GM12878 (cell line): ENCODE measurements at regions not wholly inside any gene's neighbourhood (a gene's known extent, or its start where the extent isn't known, plus 50 kb on each side); places are given as distances from the start of the nearest gene placed in this dataset.

Source experiments
- ATAC-seq: fragments of 200-7000 bp; cut with Tn5 transposase; 3 replicates; pipeline ENCODE4 v1.9.1; 2020; ENCODE audit warnings: mild to moderate bottlenecking, moderate library complexity
- BruUV-seq: library from RNA; stranded (reverse); fragments of 400-500 nt; replicated peaks from 2 replicates; lab custom pipeline; 2021; lab: Mats Ljungman, UMichigan
- CTCF ChIA-PET: fragments of 300-600 bp; sonication (Branson Sonifier 250); formaldehyde crosslinking; extraction: SDS; loops from one replicate; lab custom pipeline; 2021; ENCODE audit warnings: inconsistent platforms; lab: Yijun Ruan, JAX
- POLR2A ChIA-PET: fragments of 350-600 bp; formaldehyde crosslinking; extraction: SDS; loops from one replicate; lab custom pipeline; 2021; ENCODE audit warnings: inconsistent platforms; lab: Charles Lee
- RAD21 ChIA-PET: fragments of 300-600 bp; sonication (Branson Sonifier 250); formaldehyde crosslinking; loops from one replicate; lab custom pipeline; 2023; ENCODE audit warnings: antibody characterized with exemption; ENCODE audit not compliant: unreplicated experiment; lab: Charles Lee
- SMC1A ChIA-PET: fragments of 300-600 bp; sonication (Branson Sonifier 250); formaldehyde crosslinking; loops from one replicate; lab custom pipeline; 2023; ENCODE audit not compliant: unreplicated experiment, uncharacterized antibody; lab: Charles Lee
- DNase-seq: peaks from one replicate; pipeline ENCODE4 v3.0.0-alpha.2; 2011; ENCODE audit warnings: low read depth, low spot score
- FAIRE-seq: peaks from 3 replicates; lab custom pipeline; 2011; peaks lifted over from hg19 to GRCh38; lab: Jason Lieb, UNC
- H2AFZ ChIP-seq: 2 replicates; pipeline ENCODE4 v1.6.0; 2011; ENCODE audit warnings: low read depth, low read length, control low read depth; ENCODE audit not compliant: control insufficient read depth
- H3K27ac ChIP-seq: 2 replicates; pipeline ENCODE4 v1.5.1; 2011; ENCODE audit warnings: control low read depth; ENCODE audit not compliant: control insufficient read depth, insufficient read depth
- H3K27me3 ChIP-seq, 2 experiments: replicated peaks in 1 of 2; 2 replicates each; pipeline versions ENCODE4 v1.6.0 to v1.6.1; 2011; ENCODE audit warnings: low read length in 1 of 2; ENCODE audit not compliant: control insufficient read depth in 2 of 2, insufficient read depth in 2 of 2
- H3K36me3 ChIP-seq, 2 experiments: 2 replicates each; pipeline ENCODE4 v1.5.1; 2011; ENCODE audit warnings: low read length in 1 of 2; ENCODE audit not compliant: control insufficient read depth in 2 of 2, insufficient read depth in 2 of 2
- H3K4me1 ChIP-seq: 2 replicates; pipeline ENCODE4 v1.6.1; 2011; ENCODE audit warnings: mild to moderate bottlenecking, low read length, moderate library complexity, mixed read lengths; ENCODE audit not compliant: control insufficient read depth, insufficient read depth
- H3K4me2 ChIP-seq: 2 replicates; pipeline ENCODE4 v1.6.0; 2011; ENCODE audit warnings: control low read depth; ENCODE audit not compliant: control insufficient read depth, insufficient read depth
- H3K4me3 ChIP-seq: fragments of 200-600 bp; sonication (generic); 2 replicates; pipeline ENCODE4 v1.5.1; 2016
- H3K79me2 ChIP-seq: 2 replicates; pipeline ENCODE4 v1.6.0; 2011; ENCODE audit warnings: low read length; ENCODE audit not compliant: control insufficient read depth, insufficient read depth
- H3K9ac ChIP-seq: 2 replicates; pipeline ENCODE4 v1.8.0; 2011; ENCODE audit warnings: low read length, control low read depth, mixed read lengths; ENCODE audit not compliant: control insufficient read depth, insufficient read depth
- H3K9me3 ChIP-seq: replicated peaks from 3 replicates; pipeline ENCODE4 v1.5.1; 2011; ENCODE audit warnings: mild to moderate bottlenecking, low read length; ENCODE audit not compliant: control insufficient read depth, insufficient read depth
- H4K20me1 ChIP-seq: 2 replicates; pipeline ENCODE4 v1.6.0; 2011; ENCODE audit not compliant: control insufficient read depth, insufficient read depth
- IKZF2 ChIP-seq, 2 experiments: fragments of 450-650 bp; IDR thresholded peaks; 2 replicates each; pipeline ENCODE4 v1.6.1; 2017; ENCODE audit warnings: mild to moderate bottlenecking in 2 of 2, moderate library complexity in 2 of 2
- RELA ChIP-seq: fragments of 450-650 bp; IDR thresholded peaks from 2 replicates; pipeline ENCODE4 v1.8.0; 2014; ENCODE audit warnings: borderline replicate concordance; ENCODE audit not compliant: partially characterized antibody
- whole genome bisulfite sequencing: methylation state at CpG from one replicate; pipeline ENCODE4 v1.1.6; 2016; ENCODE audit warnings: low lambda C conversion rate; ENCODE audit not compliant: insufficient replicate concordance, insufficient coverage; ENCODE audit errors: missing lambda C conversion rate; 5-methylcytosine and 5-hydroxymethylcytosine counted together
- in situ Hi-C: fragments of 300-500 bp; cut with MboI; formaldehyde crosslinking; loops from 9 replicates; pipeline ENCODE4 v1.14.3; 2018; ENCODE audit warnings: mixed read lengths
- intact Hi-C: fragments of 100-400 bp; cut with micrococcal nuclease; formaldehyde crosslinking; loops from one replicate; pipeline ENCODE4 v1.14.2; 2022; ENCODE audit not compliant: unreplicated experiment
- TF ChIP-seq, protein P1 (sequence below): fragments of 450-650 bp; IDR thresholded peaks from 2 replicates; pipeline ENCODE4 v1.6.1; 2016; ENCODE audit warnings: mild to moderate bottlenecking, moderate library complexity, borderline replicate concordance
- TF ChIP-seq, protein P2 (sequence below): fragments of 450-650 bp; IDR thresholded peaks from 2 replicates; pipeline ENCODE4 v1.6.1; 2017; ENCODE audit warnings: low read depth, mild to moderate bottlenecking, moderate library complexity

DNA sequence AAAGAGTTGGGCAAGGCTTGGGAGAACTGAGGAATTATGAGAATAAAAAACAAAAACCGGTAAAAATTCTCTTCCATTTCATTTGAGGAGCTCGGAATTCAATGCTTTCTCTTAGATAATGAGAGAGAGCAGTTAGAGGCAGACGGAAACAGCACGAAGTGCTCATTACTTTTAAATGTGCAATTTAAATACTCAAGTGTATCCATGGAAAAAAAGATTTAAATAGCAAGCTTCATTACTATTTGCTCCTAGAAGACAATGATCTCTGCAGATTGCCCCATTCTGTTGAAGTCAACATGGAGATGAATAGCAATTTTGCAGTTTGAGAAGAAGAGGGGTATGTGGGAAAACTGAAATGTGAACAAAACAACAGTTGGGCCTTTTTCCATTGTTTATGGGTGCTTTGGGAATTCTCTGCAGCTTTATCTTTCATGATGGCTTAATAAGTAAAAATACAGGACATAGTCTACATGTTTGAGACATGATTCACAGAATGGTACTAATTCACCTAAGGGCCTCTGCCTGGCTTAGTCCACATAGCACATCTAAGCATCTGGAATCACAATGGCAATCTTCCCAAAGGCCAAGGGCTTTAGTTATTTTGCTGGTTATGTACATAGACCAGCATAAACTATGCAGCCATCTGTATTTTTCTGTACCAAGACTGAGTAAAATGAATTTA, 512.7 kb upstream of the FAT1 start:
- H3K4me2 ChIP-seq, result no peak overlapping the region
- SMC1A ChIA-PET, result no interaction called here
- in situ Hi-C loops, result no loop called here
- no peaks in the 10 kb centered on the region for H3K27me3 ChIP-seq
- RAD21 ChIA-PET, result no interaction called here
- ATAC-seq, result no peak
- WGBS, result 0% methylated on average over 4 of the region's 4 CpGs
- no peaks in the 10 kb centered on the region for H3K36me3 ChIP-seq
- TF ChIP-seq RELA (no peak), IKZF2 (IDR thresholded peaks at IDR 0.05) (no peak)
- TF ChIP-seq, protein P1, sequence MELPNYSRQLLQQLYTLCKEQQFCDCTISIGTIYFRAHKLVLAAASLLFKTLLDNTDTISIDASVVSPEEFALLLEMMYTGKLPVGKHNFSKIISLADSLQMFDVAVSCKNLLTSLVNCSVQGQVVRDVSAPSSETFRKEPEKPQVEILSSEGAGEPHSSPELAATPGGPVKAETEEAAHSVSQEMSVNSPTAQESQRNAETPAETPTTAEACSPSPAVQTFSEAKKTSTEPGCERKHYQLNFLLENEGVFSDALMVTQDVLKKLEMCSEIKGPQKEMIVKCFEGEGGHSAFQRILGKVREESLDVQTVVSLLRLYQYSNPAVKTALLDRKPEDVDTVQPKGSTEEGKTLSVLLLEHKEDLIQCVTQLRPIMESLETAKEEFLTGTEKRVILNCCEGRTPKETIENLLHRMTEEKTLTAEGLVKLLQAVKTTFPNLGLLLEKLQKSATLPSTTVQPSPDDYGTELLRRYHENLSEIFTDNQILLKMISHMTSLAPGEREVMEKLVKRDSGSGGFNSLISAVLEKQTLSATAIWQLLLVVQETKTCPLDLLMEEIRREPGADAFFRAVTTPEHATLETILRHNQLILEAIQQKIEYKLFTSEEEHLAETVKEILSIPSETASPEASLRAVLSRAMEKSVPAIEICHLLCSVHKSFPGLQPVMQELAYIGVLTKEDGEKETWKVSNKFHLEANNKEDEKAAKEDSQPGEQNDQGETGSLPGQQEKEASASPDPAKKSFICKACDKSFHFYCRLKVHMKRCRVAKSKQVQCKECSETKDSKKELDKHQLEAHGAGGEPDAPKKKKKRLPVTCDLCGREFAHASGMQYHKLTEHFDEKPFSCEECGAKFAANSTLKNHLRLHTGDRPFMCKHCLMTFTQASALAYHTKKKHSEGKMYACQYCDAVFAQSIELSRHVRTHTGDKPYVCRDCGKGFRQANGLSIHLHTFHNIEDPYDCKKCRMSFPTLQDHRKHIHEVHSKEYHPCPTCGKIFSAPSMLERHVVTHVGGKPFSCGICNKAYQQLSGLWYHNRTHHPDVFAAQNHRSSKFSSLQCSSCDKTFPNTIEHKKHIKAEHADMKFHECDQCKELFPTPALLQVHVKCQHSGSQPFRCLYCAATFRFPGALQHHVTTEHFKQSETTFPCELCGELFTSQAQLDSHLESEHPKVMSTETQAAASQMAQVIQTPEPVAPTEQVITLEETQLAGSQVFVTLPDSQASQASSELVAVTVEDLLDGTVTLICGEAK, result no peak
- TF ChIP-seq, protein P2, sequence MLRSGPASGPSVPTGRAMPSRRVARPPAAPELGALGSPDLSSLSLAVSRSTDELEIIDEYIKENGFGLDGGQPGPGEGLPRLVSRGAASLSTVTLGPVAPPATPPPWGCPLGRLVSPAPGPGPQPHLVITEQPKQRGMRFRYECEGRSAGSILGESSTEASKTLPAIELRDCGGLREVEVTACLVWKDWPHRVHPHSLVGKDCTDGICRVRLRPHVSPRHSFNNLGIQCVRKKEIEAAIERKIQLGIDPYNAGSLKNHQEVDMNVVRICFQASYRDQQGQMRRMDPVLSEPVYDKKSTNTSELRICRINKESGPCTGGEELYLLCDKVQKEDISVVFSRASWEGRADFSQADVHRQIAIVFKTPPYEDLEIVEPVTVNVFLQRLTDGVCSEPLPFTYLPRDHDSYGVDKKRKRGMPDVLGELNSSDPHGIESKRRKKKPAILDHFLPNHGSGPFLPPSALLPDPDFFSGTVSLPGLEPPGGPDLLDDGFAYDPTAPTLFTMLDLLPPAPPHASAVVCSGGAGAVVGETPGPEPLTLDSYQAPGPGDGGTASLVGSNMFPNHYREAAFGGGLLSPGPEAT, result no peak
- no peaks in the 10 kb centered on the region for H3K4me1 ChIP-seq
- POLR2A ChIA-PET, result no interaction called here
- DNase-seq, result no peak
- no peak for FAIRE-seq
- no peaks in the 10 kb centered on the region for H4K20me1 ChIP-seq
- H2AFZ ChIP-seq, result no peak overlapping the region
- no peaks in the 10 kb centered on the region for H3K79me2 ChIP-seq
- BruUV-seq, result no TSS peak
- no peak overlapping the region for H3K4me3 ChIP-seq
- no peak overlapping the region for H3K9ac ChIP-seq
- CTCF ChIA-PET, result no interaction called here
- no peaks in the 10 kb centered on the region; the same call in 2 of the 3 replicates for H3K9me3 ChIP-seq
- intact Hi-C loops, result no loop called here
- H3K27ac ChIP-seq, result no peak overlapping the region
